Astrocyte (in vitro differentiated cells and primary cell): ENCODE measurements at regions not wholly inside any gene's neighbourhood (a gene's known extent, or its start where the extent isn't known, plus 50 kb on each side); places are given as distances from the start of the nearest gene placed in this dataset.
A peak's percentile ranks its signal among the peaks of the same experiment; 100 is the strongest.
"Not testable (repeated sequence)": the region's sequence is repeated elsewhere in the genome, so short reads cannot be mapped to it uniquely, and the experiment has no call there.

Experiments used
- DNase-seq: peaks from one replicate; pipeline ENCODE4 v3.0.0-alpha.2; 2010; ENCODE audit warnings: low read depth
- FAIRE-seq: peaks from 2 replicates; lab custom pipeline; 2011; peaks lifted over from hg19 to GRCh38; lab: Jason Lieb, UNC
- H2AFZ ChIP-seq: 2 replicates; pipeline ENCODE4 v1.6.0; 2012; ENCODE audit warnings: low read depth, low read length, inconsistent platforms
- H3K27ac ChIP-seq: 2 replicates; pipeline ENCODE4 v1.5.1; 2011; ENCODE audit warnings: low read depth, low read length, inconsistent platforms
- H3K27me3 ChIP-seq: 2 replicates; pipeline ENCODE4 v1.6.0; 2011; ENCODE audit warnings: low read length, inconsistent platforms; ENCODE audit not compliant: insufficient read depth
- H3K36me3 ChIP-seq: 2 replicates; pipeline ENCODE4 v1.5.1; 2011; ENCODE audit warnings: low read length, inconsistent platforms; ENCODE audit not compliant: insufficient read depth
- H3K4me1 ChIP-seq: 2 replicates; pipeline ENCODE4 v1.5.1; 2011; ENCODE audit warnings: low read length, inconsistent platforms; ENCODE audit not compliant: insufficient read depth
- H3K4me2 ChIP-seq: 2 replicates; pipeline ENCODE4 v1.6.0; 2012; ENCODE audit warnings: low read length, inconsistent platforms
- H3K4me3 ChIP-seq: 2 replicates; pipeline ENCODE4 v1.5.1; 2011; ENCODE audit warnings: low read depth, mild to moderate bottlenecking, low read length, inconsistent platforms; ENCODE audit not compliant: insufficient read depth
- H3K79me2 ChIP-seq: 2 replicates; pipeline ENCODE4 v1.6.0; 2012; ENCODE audit warnings: mild to moderate bottlenecking, low read length, inconsistent platforms; ENCODE audit not compliant: insufficient read depth
- H3K9ac ChIP-seq: 2 replicates; pipeline ENCODE4 v1.6.0; 2012; ENCODE audit warnings: mild to moderate bottlenecking, low read length, inconsistent platforms
- H3K9me3 ChIP-seq: 2 replicates; pipeline ENCODE4 v1.5.1; 2012; ENCODE audit warnings: low read depth, mild to moderate bottlenecking, low read length, inconsistent platforms; ENCODE audit not compliant: insufficient read depth
- H4K20me1 ChIP-seq: 2 replicates; pipeline ENCODE4 v1.6.0; 2012; ENCODE audit warnings: low read length, inconsistent platforms; ENCODE audit not compliant: insufficient read depth
- H3K27ac Mint-ChIP-seq: one replicate; pipeline ENCODE4 v1.8.0; 2021; ENCODE audit warnings: mild to moderate bottlenecking, mixed read lengths; ENCODE audit not compliant: unreplicated experiment
- H3K27me3 Mint-ChIP-seq: one replicate; pipeline ENCODE4 v1.8.0; 2021; ENCODE audit warnings: low read depth, mixed read lengths; ENCODE audit not compliant: unreplicated experiment
- H3K36me3 Mint-ChIP-seq: one replicate; pipeline ENCODE4 v1.8.0; 2021; ENCODE audit warnings: low read depth, mixed read lengths; ENCODE audit not compliant: unreplicated experiment
- H3K4me1 Mint-ChIP-seq: one replicate; pipeline ENCODE4 v1.8.0; 2021; ENCODE audit warnings: low read depth, mixed read lengths; ENCODE audit not compliant: unreplicated experiment
- H3K4me3 Mint-ChIP-seq: one replicate; pipeline ENCODE4 v1.8.0; 2021; ENCODE audit warnings: mild to moderate bottlenecking, moderate library complexity, mixed read lengths; ENCODE audit not compliant: unreplicated experiment
- H3K9me3 Mint-ChIP-seq: one replicate; pipeline ENCODE4 v1.8.0; 2021; ENCODE audit warnings: mild to moderate bottlenecking, mixed read lengths; ENCODE audit not compliant: unreplicated experiment
- EZH2 ChIP-seq: IDR thresholded peaks from 2 replicates; pipeline ENCODE4 v1.6.1; 2012; ENCODE audit warnings: mild to moderate bottlenecking, low read length, inconsistent platforms; ENCODE audit not compliant: insufficient read depth
- TF ChIP-seq, protein P1 (sequence below): IDR thresholded peaks from 2 replicates; pipeline ENCODE4 v1.5.1; 2011; ENCODE audit warnings: low read depth, mild to moderate bottlenecking, inconsistent platforms, low read length, moderate library complexity; ENCODE audit not compliant: insufficient read depth

DNA sequence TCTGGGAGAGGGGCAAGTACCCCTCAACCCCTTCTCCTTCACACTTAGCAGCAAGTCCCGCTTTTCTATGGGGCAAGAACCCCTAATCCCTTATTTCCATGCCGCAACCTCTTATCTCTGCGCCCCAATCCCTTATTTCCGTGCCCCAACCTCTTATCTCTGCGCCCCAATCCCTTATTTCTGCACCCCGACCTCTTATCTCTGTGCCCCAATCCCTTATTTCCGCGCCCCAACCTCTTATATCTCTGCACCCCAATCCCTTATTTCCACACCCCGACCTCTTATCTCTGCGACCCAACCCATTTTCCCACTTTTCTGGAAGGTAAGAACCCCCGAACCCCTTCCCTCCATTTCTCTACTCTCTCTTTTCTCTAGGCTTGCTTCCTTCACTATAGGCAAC lies 95.6 kb upstream of the RAB4A start:
- not testable (repeated sequence) for FAIRE-seq, H3K36me3 Mint-ChIP-seq

DNA sequence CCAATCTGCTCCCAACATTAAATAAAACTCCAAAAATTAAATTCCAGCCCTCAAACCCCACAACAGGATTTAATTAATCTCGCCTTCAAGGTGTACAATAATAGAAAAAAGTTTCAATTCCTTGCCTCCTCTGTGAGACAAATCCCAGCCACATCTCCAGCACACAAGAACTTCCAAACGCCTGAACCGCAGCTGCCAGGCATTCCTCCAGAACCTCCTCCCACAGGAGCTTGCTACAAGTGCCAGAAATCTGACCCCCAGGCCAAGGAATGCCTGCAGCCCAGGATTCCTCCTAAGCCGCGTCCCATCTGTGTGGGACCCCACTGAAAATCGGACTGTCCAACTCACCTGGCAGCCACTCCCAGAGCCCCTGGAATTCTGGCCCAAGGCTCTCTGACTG lies 94.5 kb upstream of the RAB4A start:
- DNase-seq = peak; percentile 41
- FAIRE-seq, H2AFZ ChIP-seq, H3K27ac ChIP-seq, H3K36me3 Mint-ChIP-seq, H3K4me2 ChIP-seq, H3K9ac ChIP-seq, H3K4me1 ChIP-seq, H3K79me2 ChIP-seq, H3K27me3 Mint-ChIP-seq, H3K4me1 Mint-ChIP-seq, H3K27me3 ChIP-seq, H3K9me3 ChIP-seq, H3K36me3 ChIP-seq, H3K4me3 Mint-ChIP-seq, H3K27ac Mint-ChIP-seq, H4K20me1 ChIP-seq, H3K4me3 ChIP-seq, H3K9me3 Mint-ChIP-seq: not testable (repeated sequence)

More for the DNA sequence above, 95.6 kb upstream of the RAB4A start:
- not testable (repeated sequence) for H3K9ac ChIP-seq, H3K4me3 ChIP-seq, H4K20me1 ChIP-seq, DNase-seq, H3K27me3 ChIP-seq, H3K9me3 Mint-ChIP-seq, H3K4me3 Mint-ChIP-seq, H3K4me1 Mint-ChIP-seq, H3K27ac ChIP-seq, H3K4me1 ChIP-seq, H3K79me2 ChIP-seq, H3K9me3 ChIP-seq, H3K4me2 ChIP-seq, H3K36me3 ChIP-seq, H2AFZ ChIP-seq, H3K27ac Mint-ChIP-seq
- peaks cover 17% of the 10 kb centered on the region for H3K27me3 Mint-ChIP-seq

DNA sequence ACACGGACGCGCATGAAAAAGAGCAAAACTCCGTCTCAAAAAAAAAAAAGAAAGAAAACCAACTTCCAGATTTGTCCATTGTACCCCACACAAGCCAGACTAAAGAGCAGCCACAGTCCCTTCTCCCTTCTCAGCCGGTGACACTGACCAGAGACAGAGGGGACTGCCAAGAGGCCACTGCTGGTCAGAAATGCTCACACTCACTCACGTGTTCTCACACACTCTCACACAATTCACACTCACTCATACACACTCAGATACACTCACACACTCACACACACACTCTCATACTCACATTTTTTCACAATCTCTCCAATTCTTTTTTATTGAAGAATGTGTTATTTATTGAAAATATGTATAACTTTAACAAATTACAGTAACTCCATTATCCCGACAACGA lies 90.8 kb upstream of the RAB4A start:
- Mint-ChIP-seq H3K9me3 (no peaks in the 10 kb centered on the region), H3K4me1 (no peaks in the 10 kb centered on the region), H3K27me3 (peaks cover 5% of the 10 kb centered on the region), H3K36me3 (no peaks in the 10 kb centered on the region), H3K27ac (no peak overlapping the region), H3K4me3 (no peak overlapping the region)
- no peaks in the 10 kb centered on the region for H3K36me3 ChIP-seq
- H3K4me2 ChIP-seq = no peak overlapping the region
- no peaks in the 10 kb centered on the region for H3K79me2 ChIP-seq
- H2AFZ ChIP-seq = no peak overlapping the region
- no peaks in the 10 kb centered on the region for H3K9me3 ChIP-seq
- H4K20me1 ChIP-seq = no peaks in the 10 kb centered on the region
- H3K27ac ChIP-seq = no peak overlapping the region
- no peak for FAIRE-seq
- no peak for DNase-seq
- no peaks in the 10 kb centered on the region for H3K27me3 ChIP-seq
- TF ChIP-seq, protein P1, sequence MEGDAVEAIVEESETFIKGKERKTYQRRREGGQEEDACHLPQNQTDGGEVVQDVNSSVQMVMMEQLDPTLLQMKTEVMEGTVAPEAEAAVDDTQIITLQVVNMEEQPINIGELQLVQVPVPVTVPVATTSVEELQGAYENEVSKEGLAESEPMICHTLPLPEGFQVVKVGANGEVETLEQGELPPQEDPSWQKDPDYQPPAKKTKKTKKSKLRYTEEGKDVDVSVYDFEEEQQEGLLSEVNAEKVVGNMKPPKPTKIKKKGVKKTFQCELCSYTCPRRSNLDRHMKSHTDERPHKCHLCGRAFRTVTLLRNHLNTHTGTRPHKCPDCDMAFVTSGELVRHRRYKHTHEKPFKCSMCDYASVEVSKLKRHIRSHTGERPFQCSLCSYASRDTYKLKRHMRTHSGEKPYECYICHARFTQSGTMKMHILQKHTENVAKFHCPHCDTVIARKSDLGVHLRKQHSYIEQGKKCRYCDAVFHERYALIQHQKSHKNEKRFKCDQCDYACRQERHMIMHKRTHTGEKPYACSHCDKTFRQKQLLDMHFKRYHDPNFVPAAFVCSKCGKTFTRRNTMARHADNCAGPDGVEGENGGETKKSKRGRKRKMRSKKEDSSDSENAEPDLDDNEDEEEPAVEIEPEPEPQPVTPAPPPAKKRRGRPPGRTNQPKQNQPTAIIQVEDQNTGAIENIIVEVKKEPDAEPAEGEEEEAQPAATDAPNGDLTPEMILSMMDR = no peak
- TF ChIP-seq EZH2 = no peak
- no peak overlapping the region for H3K4me3 ChIP-seq
- H3K9ac ChIP-seq = no peak overlapping the region
- H3K4me1 ChIP-seq = no peaks in the 10 kb centered on the region

DNA sequence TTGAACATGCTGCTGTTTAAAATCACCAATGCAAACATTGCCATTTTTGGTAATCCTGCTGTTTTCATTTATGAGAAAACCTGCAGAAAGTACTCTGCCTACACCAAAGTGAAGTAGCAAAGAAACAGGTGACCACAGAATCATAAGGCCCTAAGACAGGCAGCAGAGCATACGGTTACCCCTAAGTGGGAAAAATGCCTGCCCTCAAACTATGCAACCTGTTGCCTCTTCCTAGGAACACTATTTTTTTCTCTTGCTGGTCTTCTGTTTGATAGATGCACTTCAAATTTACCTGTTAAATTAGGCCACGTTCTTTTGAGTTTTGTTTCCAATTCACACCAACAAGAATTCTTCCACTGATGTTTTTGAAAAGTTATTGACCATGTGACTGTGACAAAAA lies 89.5 kb upstream of the RAB4A start:
- Histone ChIP-seq H3K27me3 (no peaks in the 10 kb centered on the region), H2AFZ (no peak overlapping the region), H3K36me3 (no peaks in the 10 kb centered on the region), H3K4me1 (no peaks in the 10 kb centered on the region), H3K27ac (no peak overlapping the region), H3K79me2 (no peaks in the 10 kb centered on the region), H3K4me2 (no peak overlapping the region), H3K4me3 (no peak overlapping the region), H3K9me3 (no peaks in the 10 kb centered on the region), H3K9ac (no peak overlapping the region), H4K20me1 (no peaks in the 10 kb centered on the region)
- FAIRE-seq (no peak), DNase-seq (no peak)
- H3K9me3 Mint-ChIP-seq = no peaks in the 10 kb centered on the region
- H3K36me3 Mint-ChIP-seq = no peaks in the 10 kb centered on the region
- H3K4me3 Mint-ChIP-seq = no peak overlapping the region
- no peak for TF ChIP-seq EZH2
- TF ChIP-seq, protein P1 = no peak
- no peak overlapping the region for H3K27ac Mint-ChIP-seq
- peaks cover 5% of the 10 kb centered on the region for H3K27me3 Mint-ChIP-seq
- H3K4me1 Mint-ChIP-seq = no peaks in the 10 kb centered on the region
